HuH-7 (cell line): ENCODE measurements at regions not wholly inside any gene's neighbourhood (a gene's known extent, or its start where the extent isn't known, plus 50 kb on each side); places are given as distances from the start of the nearest gene placed in this dataset.
"Not testable (repeated sequence)": the region's sequence is repeated elsewhere in the genome, so short reads cannot be mapped to it uniquely, and the experiment has no call there.

Source experiments
- DNase-seq: peaks from one replicate; pipeline ENCODE4 v3.0.0; 2011; ENCODE audit warnings: low spot score

DNA sequence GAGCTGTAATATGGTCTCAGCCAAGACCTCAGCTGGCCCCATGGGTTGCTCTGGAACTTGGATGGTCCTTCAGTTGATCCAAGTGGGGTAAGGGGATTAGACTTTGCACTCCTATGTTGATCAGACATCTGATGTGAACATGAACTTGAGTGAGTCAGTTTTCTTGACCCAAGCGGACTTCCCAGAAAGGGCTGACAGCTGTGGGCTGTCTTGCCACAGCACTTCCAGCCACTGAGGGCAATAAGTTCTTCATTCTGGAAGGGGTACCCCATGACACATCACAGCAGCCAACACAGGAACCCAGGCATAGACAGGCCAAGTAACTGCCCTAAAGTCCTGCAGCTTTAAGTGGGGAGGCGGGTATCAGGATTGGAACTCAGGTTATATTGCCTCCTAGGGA, 93.9 kb upstream of the USP24 start:
- no peak for DNase-seq

DNA sequence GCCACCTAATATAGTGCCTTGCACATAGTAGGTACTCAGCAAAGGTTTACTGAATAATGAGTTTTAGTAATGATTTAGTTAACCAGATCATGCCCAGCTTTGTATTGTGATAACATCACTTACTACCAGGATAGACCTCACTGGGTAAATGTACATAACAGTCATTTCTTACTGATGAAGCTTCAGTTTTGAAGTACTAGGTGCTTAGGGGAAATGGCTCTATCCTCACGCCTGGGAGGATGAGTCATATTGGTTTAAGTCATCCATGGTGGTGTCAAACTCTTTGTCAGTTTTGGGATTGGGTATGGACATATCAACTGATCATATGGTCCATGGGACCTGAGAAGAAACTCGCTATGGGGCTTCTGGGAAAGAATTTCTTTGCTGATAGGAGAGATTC, 90.6 kb upstream of the USP24 start:
- no peak for DNase-seq

- DNase-seq, result no peak
Observed at GRCh38 chr1:55304229-55304740, 89.1 kb upstream of the USP24 start.

DNA sequence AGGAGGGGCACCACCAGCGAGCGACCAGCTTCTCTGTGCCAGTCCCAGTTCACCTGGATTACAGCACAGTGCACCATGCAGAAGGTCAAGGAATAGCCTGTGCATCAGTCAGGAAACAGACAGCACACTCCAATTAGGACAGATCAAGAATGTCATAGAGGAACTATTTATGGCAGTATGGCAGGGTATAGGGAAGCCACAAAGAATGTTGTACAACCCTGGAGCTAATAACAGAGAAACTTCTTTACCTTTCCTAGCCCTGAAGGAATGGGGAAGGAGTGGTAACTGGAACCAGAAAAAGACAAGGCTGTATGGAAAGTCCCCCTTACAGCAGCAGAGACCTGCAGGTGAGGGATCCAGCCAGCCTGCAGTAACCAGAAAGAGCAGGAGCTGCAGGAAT, 87.8 kb upstream of the USP24 start:
- DNase-seq, result no peak

DNA sequence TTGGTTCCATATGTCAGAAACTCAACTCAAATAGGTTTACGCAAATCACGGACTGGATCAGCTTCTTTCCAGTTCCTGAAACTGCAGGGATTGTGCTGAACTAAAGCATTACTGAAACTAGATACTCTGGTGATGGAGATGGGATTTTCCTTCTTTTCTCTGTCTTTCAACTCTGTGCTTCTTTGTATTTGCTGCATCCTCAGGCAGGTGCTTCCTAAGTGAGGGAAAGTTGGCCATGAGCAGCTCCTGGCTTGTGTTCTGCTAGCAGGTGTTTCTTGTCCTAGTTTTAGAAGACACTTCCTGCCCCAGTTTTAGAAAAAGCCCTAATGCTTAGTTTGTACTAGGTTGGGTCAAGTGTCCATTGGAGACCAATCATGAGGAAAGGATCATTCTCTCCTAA, 86.7 kb upstream of the USP24 start:
- DNase-seq, result no peak

DNA sequence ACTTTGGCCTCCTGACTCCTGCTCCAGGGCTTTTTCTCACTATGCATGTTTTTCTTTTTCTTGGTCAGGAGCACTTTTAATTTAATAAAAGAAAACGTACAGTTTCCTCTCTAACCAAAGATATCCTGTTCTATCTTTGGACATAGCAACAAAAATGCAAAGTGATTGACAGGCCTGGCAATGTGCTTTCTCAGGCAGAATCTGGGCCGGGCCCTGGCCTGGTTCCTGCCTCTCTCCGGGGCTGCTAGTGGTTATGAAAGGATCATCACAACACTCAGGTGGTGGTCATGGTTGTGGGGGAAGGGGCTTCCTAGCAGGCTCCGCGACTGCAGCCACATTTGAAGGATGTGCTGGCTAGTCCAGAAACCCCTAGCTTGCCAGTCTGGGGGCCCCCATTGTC, 85.8 kb upstream of the USP24 start:
- DNase-seq, result no peak

- no peak for DNase-seq
Observed at GRCh38 chr1:55298167-55298894, 83.2 kb upstream of the USP24 start.

DNA sequence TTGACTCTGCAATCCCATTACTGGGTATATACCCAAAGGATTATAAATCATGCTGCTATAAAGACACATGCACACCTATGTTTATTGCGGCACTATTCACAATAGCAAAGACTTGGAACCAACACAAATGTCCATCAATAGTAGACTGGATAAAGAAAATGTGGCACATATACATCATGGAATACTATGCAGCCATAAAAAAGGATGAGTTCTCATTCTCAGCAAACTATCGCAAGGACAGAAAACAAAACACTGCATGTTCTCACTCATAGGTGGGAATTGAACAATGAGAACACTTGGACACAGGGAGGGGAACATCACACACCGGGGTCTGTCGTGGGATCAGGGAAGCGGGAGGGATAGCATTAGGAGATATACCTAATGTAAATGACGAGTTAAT, 81.1 kb upstream of the USP24 start:
- DNase-seq, result not testable (repeated sequence)

DNA sequence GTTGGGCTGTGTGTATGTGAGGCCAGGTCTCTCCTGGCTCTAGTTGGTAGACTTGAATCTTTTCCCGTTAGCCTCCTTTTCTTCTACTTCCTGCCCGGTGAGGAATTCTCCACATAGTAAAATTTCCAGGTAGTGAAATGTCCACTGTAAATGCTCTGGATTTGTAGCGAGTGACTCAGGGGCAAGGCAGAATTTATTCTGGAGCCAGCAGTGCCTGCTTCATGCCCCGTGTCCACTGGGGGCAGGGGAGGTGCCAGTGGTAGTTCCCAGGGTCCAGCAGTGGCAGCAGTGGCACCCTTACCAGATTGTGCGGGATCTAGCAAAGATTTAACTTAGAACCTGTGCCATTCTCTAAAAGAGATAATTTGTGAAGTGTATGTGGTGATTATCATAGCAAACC, 74.5 kb upstream of the USP24 start:
- no peak for DNase-seq

- DNase-seq, result no peak
Observed at GRCh38 chr1:55289042-55289441, 73.9 kb upstream of the USP24 start.

DNA sequence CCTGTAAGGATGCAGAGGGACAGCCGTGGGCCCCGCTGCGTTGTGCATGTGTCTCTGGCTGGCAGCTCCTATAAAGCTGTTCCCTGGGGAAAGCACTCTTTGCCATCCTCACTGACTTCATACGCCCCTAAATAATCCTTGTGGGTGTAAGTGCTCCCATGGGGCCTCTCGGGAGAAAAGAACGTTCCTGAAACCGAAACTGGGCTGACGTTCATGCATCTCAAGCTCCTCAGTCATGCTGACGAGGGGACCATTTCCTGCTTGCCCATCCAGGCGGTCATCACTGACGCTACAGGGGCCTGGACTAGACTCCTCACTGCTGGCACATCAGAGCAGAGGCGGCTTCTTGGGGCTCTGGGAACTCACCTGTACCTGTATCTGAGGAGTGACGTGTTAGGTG, 73.1 kb upstream of the USP24 start:
- no peak for DNase-seq

DNA sequence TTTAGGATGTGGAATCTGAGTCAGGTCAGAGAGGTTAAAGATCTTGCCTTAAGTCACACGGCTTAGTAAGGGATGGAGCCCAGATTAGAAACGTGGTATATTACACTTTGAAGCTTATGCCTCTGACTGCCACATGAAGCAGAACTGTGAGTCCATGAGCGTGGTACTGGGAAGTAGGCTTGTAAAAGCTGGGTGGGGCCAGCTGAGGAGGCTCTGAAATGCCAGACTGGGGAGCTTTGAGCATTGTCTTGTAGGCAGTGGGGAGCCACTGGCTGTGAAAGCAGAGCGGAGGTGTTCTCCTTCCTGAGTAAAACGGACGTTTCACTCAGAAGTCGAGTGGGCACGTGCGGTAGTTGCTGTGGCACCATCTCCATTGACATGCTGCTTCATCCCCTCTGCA, 72.6 kb upstream of the USP24 start:
- no peak for DNase-seq

GRCh38 chr1:55286856-55287602, 71.9 kb upstream of the USP24 start:
- no peak for DNase-seq

DNA sequence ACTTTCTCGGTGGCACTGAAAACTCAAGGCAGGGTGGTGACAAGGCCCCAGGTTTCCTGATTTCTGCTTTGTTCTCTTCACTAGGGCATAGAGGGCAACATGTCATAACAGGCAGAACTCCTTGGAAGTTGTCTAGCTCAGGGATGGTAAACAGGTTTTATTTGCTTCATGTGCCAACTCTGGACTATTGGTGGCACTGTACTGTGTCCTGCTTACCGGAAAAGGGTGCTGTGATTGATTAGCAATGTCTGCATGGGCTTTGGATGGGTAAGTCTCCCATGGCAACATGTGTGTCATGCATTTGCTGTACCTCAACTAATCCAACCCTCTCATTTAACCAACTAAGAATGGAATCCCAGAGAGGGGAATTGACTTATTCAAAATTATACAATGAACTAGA, 70.7 kb upstream of the USP24 start:
- DNase-seq, result no peak

- no peak for DNase-seq
Observed at GRCh38 chr1:55284856-55285255, 69.7 kb upstream of the USP24 start.

DNA sequence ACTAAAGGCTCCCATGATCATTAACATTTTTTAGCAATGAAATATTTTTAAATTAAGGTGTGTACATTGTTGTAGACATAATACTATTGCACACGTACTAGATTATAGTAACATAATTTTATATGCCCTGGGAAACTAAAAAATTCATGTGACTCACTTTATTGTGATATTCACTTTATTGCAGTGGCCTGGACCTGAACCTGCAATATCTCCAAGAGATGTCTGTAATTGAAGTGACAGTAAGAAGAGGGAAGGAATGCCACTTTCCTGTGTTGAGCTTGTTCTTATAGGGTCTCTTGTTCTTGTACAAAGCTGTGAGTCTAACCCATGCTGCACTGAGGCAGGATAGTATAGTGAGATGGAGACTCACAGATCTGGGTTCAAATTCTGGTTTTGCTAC, 66.9 kb upstream of the USP24 start:
- no peak for DNase-seq

- DNase-seq, result no peak
Observed at GRCh38 chr1:55280731-55281130, 65.6 kb upstream of the USP24 start.

GRCh38 chr1:55279627-55280026, 64.5 kb upstream of the USP24 start:
- DNase-seq, result no peak

DNA sequence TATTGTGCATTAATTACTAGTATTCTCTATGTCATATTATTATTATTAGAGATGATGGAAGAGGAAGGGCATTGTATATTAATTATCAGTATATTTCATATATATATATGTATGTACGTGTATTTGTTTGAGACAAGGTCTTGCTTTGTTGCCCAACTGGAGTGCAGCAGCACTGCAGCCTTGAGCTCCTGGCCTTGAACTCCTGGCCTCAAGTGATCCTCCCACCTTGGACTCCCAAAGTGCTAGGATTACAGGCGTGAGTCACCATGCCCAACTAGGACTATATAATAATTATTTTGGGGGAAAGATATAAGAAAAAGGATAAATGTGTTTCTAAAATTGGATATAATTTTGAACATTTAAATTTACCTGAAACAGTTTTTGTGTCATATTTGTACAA, 63.2 kb upstream of the USP24 start:
- DNase-seq, result no peak

GRCh38 chr1:55277377-55278130, 62.4 kb upstream of the USP24 start:
- DNase-seq, result peak; percentile 72

GRCh38 chr1:55276671-55277376, 61.7 kb upstream of the USP24 start:
- no peak for DNase-seq

DNA sequence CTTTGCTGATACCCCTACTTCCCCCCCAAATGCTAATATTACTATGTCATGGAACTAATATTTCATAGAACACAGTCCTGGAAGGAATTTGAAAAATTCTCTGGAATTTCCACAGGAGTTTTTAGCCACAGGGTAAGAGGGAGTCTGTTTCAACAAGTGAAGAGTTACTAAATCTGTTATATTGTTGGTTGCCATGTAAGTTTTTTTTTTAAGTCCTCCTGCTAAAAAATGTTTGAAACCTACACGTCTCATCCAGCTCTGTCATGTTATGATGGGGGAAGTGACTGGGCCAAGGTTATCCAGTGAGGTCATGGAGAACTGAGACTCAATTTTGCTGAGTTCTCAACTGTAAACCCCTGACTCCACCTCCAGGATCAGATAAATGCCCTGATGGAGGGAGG, 60.8 kb upstream of the USP24 start:
- no peak for DNase-seq
